IMR-90 (cell line): ENCODE measurements at regions not wholly inside any gene's neighbourhood (a gene's known extent, or its start where the extent isn't known, plus 50 kb on each side); places are given as distances from the start of the nearest gene placed in this dataset.

Source experiments
- ATAC-seq: fragments of 200-7000 bp; cut with Tn5 transposase; 2 replicates; pipeline ENCODE4 v1.9.1; 2020; ENCODE audit warnings: low read depth, mild to moderate bottlenecking, moderate library complexity
- BruUV-seq: library from RNA; stranded (reverse); fragments of 400-500 nt; replicated peaks from 2 replicates; lab custom pipeline; 2021; lab: Mats Ljungman, UMichigan
- CTCF ChIA-PET: fragments of 300-600 bp; formaldehyde crosslinking; extraction: SDS; loops from one replicate; lab custom pipeline; 2021; ENCODE audit warnings: antibody characterized with exemption; lab: Yijun Ruan, JAX
- POLR2A ChIA-PET: fragments of 300-600 bp; sonication (Branson Sonifier 250); formaldehyde crosslinking; loops from one replicate; lab custom pipeline; 2022; ENCODE audit warnings: antibody characterized with exemption; ENCODE audit not compliant: unreplicated experiment; lab: Charles Lee
- DNase-seq: peaks from one replicate; pipeline ENCODE4 v3.0.0; 2013
- H2AFZ ChIP-seq: replicated peaks from 2 replicates; pipeline ENCODE3; 2013; ENCODE audit warnings: low read length, mild to moderate bottlenecking; ENCODE audit not compliant: poor library complexity
- H2AK5ac ChIP-seq: 2 replicates; pipeline ENCODE4 v1.6.1; 2013; ENCODE audit warnings: low read depth, low read length, inconsistent platforms
- H2AK9ac ChIP-seq: replicated peaks from 2 replicates; pipeline ENCODE3; 2013; ENCODE audit warnings: mild to moderate bottlenecking, low read depth, low read length, moderate library complexity; ENCODE audit not compliant: poor library complexity
- H2BK120ac ChIP-seq: 2 replicates; pipeline ENCODE4 v1.6.1; 2013; ENCODE audit warnings: low read depth, low read length, inconsistent platforms
- H2BK15ac ChIP-seq: 3 replicates; pipeline ENCODE4 v1.6.1; 2013; ENCODE audit warnings: low read depth, low read length, inconsistent platforms
- H2BK20ac ChIP-seq: 2 replicates; pipeline ENCODE4 v1.6.1; 2013; ENCODE audit warnings: low read depth, mild to moderate bottlenecking, inconsistent platforms, low read length, moderate library complexity
- H2BK5ac ChIP-seq: 2 replicates; pipeline ENCODE4 v1.6.1; 2013; ENCODE audit warnings: mild to moderate bottlenecking, low read depth, low read length, inconsistent platforms; ENCODE audit not compliant: poor library complexity, severe bottlenecking
- H3K14ac ChIP-seq: replicated peaks from 2 replicates; pipeline ENCODE4 v1.6.1; 2013; ENCODE audit warnings: low read depth, low read length, inconsistent platforms
- H3K18ac ChIP-seq: 2 replicates; pipeline ENCODE4 v1.6.1; 2013; ENCODE audit warnings: low read depth, low read length, control low read depth
- H3K23ac ChIP-seq: 2 replicates; pipeline ENCODE4 v1.6.1; 2013; ENCODE audit warnings: low read depth, low read length, inconsistent platforms
- H3K27ac ChIP-seq: 2 replicates; pipeline ENCODE4 v1.5.1; 2013; ENCODE audit warnings: mild to moderate bottlenecking, control low read depth, low read length; ENCODE audit not compliant: insufficient read depth
- H3K27me3 ChIP-seq: 2 replicates; pipeline ENCODE4 v1.6.1; 2013; ENCODE audit warnings: low read length; ENCODE audit not compliant: control insufficient read depth, insufficient read depth
- H3K36me3 ChIP-seq: 2 replicates; pipeline ENCODE4 v1.6.1; 2013; ENCODE audit warnings: low read length, mixed read lengths; ENCODE audit not compliant: control insufficient read depth, insufficient read depth
- H3K4ac ChIP-seq: 2 replicates; pipeline ENCODE4 v1.6.1; 2013; ENCODE audit warnings: low read depth, low read length, inconsistent platforms
- H3K4me1 ChIP-seq: 2 replicates; pipeline ENCODE4 v1.6.1; 2013; ENCODE audit warnings: low read length, mixed read lengths; ENCODE audit not compliant: control insufficient read depth, insufficient read depth
- H3K4me2 ChIP-seq: 2 replicates; pipeline ENCODE4 v1.6.1; 2013; ENCODE audit warnings: low read depth, mild to moderate bottlenecking, control low read depth, low read length, moderate library complexity
- H3K4me3 ChIP-seq: 2 replicates; pipeline ENCODE4 v1.5.1; 2013; ENCODE audit warnings: low read depth, mild to moderate bottlenecking, control low read depth, low read length, moderate library complexity; ENCODE audit not compliant: insufficient read depth
- H3K56ac ChIP-seq: 2 replicates; pipeline ENCODE4 v1.6.1; 2013; ENCODE audit warnings: low read length, inconsistent platforms; ENCODE audit not compliant: insufficient read depth; ENCODE audit errors: extremely low read depth
- H3K79me1 ChIP-seq, 2 experiments: 2 replicates each; pipeline ENCODE4 v1.6.1; 2013; ENCODE audit warnings: low read length in 2 of 2, inconsistent platforms in 1 of 2, low read depth in 1 of 2
- H3K9ac ChIP-seq: 2 replicates; pipeline ENCODE4 v1.6.1; 2013; ENCODE audit warnings: low read depth, low read length, control low read depth
- H3K9me1 ChIP-seq: 2 replicates; pipeline ENCODE4 v1.6.1; 2013; ENCODE audit warnings: low read length, inconsistent platforms; ENCODE audit not compliant: insufficient read depth
- H3K9me3 ChIP-seq: 2 replicates; pipeline ENCODE4 v1.6.1; 2013; ENCODE audit warnings: low read length; ENCODE audit not compliant: control insufficient read depth, insufficient read depth
- H4K20me1 ChIP-seq: 2 replicates; pipeline ENCODE4 v1.6.1; 2013; ENCODE audit warnings: low read length, inconsistent platforms; ENCODE audit not compliant: insufficient read depth
- H4K5ac ChIP-seq: 2 replicates; pipeline ENCODE4 v1.6.1; 2013; ENCODE audit warnings: mild to moderate bottlenecking, low read depth, low read length, control low read depth
- H4K8ac ChIP-seq, 2 experiments: 2 replicates each; pipeline ENCODE4 v1.6.1; 2013; ENCODE audit warnings: low read depth in 2 of 2, low read length in 2 of 2, control low read depth in 1 of 2, inconsistent platforms in 1 of 2
- H4K91ac ChIP-seq: 2 replicates; pipeline ENCODE4 v1.6.1; 2013; ENCODE audit warnings: low read depth, low read length, inconsistent platforms; ENCODE audit not compliant: insufficient read depth
- BHLHE40 ChIP-seq: fragments of 150-350 bp; IDR thresholded peaks from 2 replicates; pipeline ENCODE4 v1.6.1; 2016; ENCODE audit warnings: mild to moderate bottlenecking, low read depth, low read length
- CEBPB ChIP-seq: IDR thresholded peaks from 2 replicates; pipeline ENCODE4 v1.6.1; 2012; ENCODE audit warnings: low read depth, low read length, improper control_type of control experiment
- CHD1 ChIP-seq: IDR thresholded peaks from 2 replicates; pipeline ENCODE4 v1.6.1; 2012; ENCODE audit warnings: low read depth, low read length, improper control_type of control experiment
- MAFK ChIP-seq: IDR thresholded peaks from 2 replicates; pipeline ENCODE4 v1.6.1; 2012; ENCODE audit warnings: low read depth, low read length, improper control_type of control experiment
- MAZ ChIP-seq: IDR thresholded peaks from 2 replicates; pipeline ENCODE4 v1.6.1; 2012; ENCODE audit warnings: low read depth, mild to moderate bottlenecking, low read length, improper control_type of control experiment, moderate library complexity, borderline replicate concordance
- POLR2A ChIP-seq: IDR thresholded peaks from 2 replicates; pipeline ENCODE4 v1.6.1; 2012; ENCODE audit warnings: mild to moderate bottlenecking, low read depth, low read length
- RFX5 ChIP-seq: IDR thresholded peaks from 2 replicates; pipeline ENCODE4 v1.8.0; 2012; ENCODE audit warnings: low read depth, mild to moderate bottlenecking, low read length, moderate library complexity
- SMC3 ChIP-seq: fragments of 150-350 bp; IDR thresholded peaks from 2 replicates; pipeline ENCODE4 v1.6.1; 2016; ENCODE audit warnings: low read depth, mild to moderate bottlenecking, antibody characterized with exemption, low read length, moderate library complexity
- WGBS, 2 experiments: methylation state at CpG; one replicate each; pipeline versions ENCODE4 v1.1.5 to v1.1.7; 2013; ENCODE audit warnings: missing lambda C conversion rate in 2 of 2; ENCODE audit not compliant: insufficient read length in 1 of 2; ENCODE audit errors: extremely low coverage in 2 of 2; 5-methylcytosine and 5-hydroxymethylcytosine counted together
- dilution Hi-C: fragments of 300-500 bp; cut with HindIII; formaldehyde crosslinking; loops from one replicate; pipeline ENCODE4 v1.14.3; 2018; ENCODE audit warnings: low sequenced_read_pairs; ENCODE audit not compliant: unreplicated experiment
- in situ Hi-C: fragments of 300-500 bp; cut with MboI; formaldehyde crosslinking; loops from 3 replicates; pipeline ENCODE4 v1.14.3; 2019; ENCODE audit warnings: low sequenced_read_pairs, inconsistent platforms, mixed read lengths
- intact Hi-C: fragments of 100-400 bp; cut with micrococcal nuclease; formaldehyde crosslinking; loops from 2 replicates; pipeline ENCODE4 v1.10.0; 2022

- Histone ChIP-seq H4K91ac (no peak overlapping the region), H3K36me3 (no peaks in the 10 kb centered on the region), H3K4ac (no peak overlapping the region), H2BK20ac (no peak overlapping the region), H2AK5ac (no peak overlapping the region), H3K9ac (no peak overlapping the region), H4K20me1 (no peaks in the 10 kb centered on the region), H4K5ac (no peak overlapping the region), H3K4me2 (no peak overlapping the region), H3K56ac (no peak overlapping the region), H2AK9ac (no peak overlapping the region), H3K14ac (no peak overlapping the region), H3K4me1 (no peaks in the 10 kb centered on the region), H4K8ac (no peak overlapping the region), H3K27ac (no peak overlapping the region), H2BK5ac (no peak overlapping the region), H3K79me1 (no peaks in the 10 kb centered on the region), H3K9me1 (no peaks in the 10 kb centered on the region), H2BK120ac (no peak overlapping the region), H3K27me3 (no peaks in the 10 kb centered on the region), H2BK15ac (no peak overlapping the region), H3K23ac (no peak overlapping the region), H3K9me3 (no peaks in the 10 kb centered on the region), H2AFZ (no peak overlapping the region), H3K18ac (no peak overlapping the region), H3K4me3 (no peak overlapping the region)
- in situ Hi-C loops (no loop called here), dilution Hi-C loops (no loop called here), intact Hi-C loops (no loop called here)
- ChIA-PET CTCF (no interaction called here), POLR2A (no interaction called here)
- WGBS, 2 experiments, result no CpG with 5 or more reads among the region's 2 CpGs
- BruUV-seq, result no TSS peak
- TF ChIP-seq MAZ, result no peak
- no peak for TF ChIP-seq POLR2A
- no peak for TF ChIP-seq CEBPB
- no peak for TF ChIP-seq RFX5
- TF ChIP-seq CHD1, result no peak
- TF ChIP-seq MAFK, result no peak
- no peak for TF ChIP-seq SMC3
- no peak for TF ChIP-seq BHLHE40
- DNase-seq (no peak), ATAC-seq (no peak)
Measured at GRCh38 chr6:47974106-47974505, 136.9 kb downstream of the PTCHD4 start.
